Colonic mucosa (tissue), 4 donors: ENCODE measurements at regions not wholly inside any gene's neighbourhood (a gene's known extent, or its start where the extent isn't known, plus 50 kb on each side); places are given as distances from the start of the nearest gene placed in this dataset.

Experiments
- DNase-seq: peaks from one replicate; pipeline ENCODE4 v3.0.0-alpha.2; 2020
- H3K27ac ChIP-seq: fragments of 200-600 bp; one replicate; pipeline ENCODE4 v1.8.0; 2021
- H3K27me3 ChIP-seq: fragments of 200-600 bp; one replicate; pipeline ENCODE4 v1.8.0; 2021
- H3K36me3 ChIP-seq: fragments of 200-600 bp; one replicate; pipeline ENCODE4 v1.8.0; 2021
- H3K4me1 ChIP-seq: fragments of 200-600 bp; one replicate; pipeline ENCODE4 v1.8.0; 2021; ENCODE audit warnings: mild to moderate bottlenecking
- H3K4me3 ChIP-seq: fragments of 200-600 bp; one replicate; pipeline ENCODE4 v1.8.0; 2021
- H3K9ac ChIP-seq, 2 donors: one replicate each; pipeline ENCODE4 v1.7.0; 2013; ENCODE audit warnings: control low read depth in 2 of 2, low read depth in 2 of 2, low read length in 2 of 2
- H3K9me3 ChIP-seq: fragments of 200-600 bp; one replicate; pipeline ENCODE4 v1.8.0; 2021
- intact Hi-C: fragments of 100-400 bp; cut with DNase I; formaldehyde crosslinking; loops from one replicate; pipeline ENCODE4 v1.14.1; 2022
- TF ChIP-seq, protein P1 (sequence below): fragments of 200-600 bp; IDR thresholded peaks from one replicate; pipeline ENCODE4 v1.8.0; 2022; ENCODE audit warnings: antibody characterized with exemption, mild to moderate bottlenecking
- donor health status: healthy.
- donor health status: DM: no; HTN: no; CAD: no.
- donor health status: DM: no; HTN: no; CAD: no.

DNA sequence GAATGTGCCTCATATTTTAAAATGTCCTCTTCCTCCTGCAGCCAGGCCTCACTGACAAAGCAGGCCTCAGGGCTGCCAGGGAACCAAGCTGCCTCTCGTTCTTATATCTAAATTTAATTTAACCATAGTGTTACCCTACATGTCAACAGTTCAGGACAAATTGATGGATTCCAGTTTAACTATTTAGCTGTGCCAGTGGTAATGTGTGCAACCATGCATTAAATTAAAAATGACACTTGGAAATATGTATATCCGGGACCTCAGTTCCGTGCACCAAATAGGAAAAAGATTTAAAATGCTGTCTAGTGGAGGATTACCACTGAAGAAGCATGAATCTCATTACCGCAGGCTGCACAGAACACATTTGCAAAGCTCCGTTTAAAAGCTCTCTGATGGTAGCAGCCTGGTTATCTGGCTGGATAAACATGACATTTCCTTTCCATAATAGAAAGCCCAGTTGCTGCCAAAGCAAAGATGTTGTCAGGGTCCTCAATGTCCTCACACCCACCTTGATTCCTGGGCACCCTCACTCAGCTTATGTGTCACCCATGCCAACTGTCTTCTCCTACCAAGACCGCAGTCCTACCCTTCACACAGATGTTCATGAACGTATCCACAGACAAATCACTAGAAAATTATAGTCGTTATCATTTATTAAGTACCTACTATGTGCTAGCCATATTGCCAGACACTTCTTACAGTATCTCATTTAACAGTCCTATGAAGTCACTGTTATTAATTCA, 73.3 kb upstream of the FRMD4A start:
- H3K27me3 ChIP-seq: no peaks in the 10 kb centered on the region
- H3K9ac ChIP-seq: no peak overlapping the region
- TF ChIP-seq, protein P1, sequence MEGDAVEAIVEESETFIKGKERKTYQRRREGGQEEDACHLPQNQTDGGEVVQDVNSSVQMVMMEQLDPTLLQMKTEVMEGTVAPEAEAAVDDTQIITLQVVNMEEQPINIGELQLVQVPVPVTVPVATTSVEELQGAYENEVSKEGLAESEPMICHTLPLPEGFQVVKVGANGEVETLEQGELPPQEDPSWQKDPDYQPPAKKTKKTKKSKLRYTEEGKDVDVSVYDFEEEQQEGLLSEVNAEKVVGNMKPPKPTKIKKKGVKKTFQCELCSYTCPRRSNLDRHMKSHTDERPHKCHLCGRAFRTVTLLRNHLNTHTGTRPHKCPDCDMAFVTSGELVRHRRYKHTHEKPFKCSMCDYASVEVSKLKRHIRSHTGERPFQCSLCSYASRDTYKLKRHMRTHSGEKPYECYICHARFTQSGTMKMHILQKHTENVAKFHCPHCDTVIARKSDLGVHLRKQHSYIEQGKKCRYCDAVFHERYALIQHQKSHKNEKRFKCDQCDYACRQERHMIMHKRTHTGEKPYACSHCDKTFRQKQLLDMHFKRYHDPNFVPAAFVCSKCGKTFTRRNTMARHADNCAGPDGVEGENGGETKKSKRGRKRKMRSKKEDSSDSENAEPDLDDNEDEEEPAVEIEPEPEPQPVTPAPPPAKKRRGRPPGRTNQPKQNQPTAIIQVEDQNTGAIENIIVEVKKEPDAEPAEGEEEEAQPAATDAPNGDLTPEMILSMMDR: no peak
- DNase-seq: no peak
- intact Hi-C loops: no loop called here
- no peaks in the 10 kb centered on the region for H3K9me3 ChIP-seq
- H3K27ac ChIP-seq: no peak overlapping the region
- H3K4me3 ChIP-seq: no peak overlapping the region
- no peaks in the 10 kb centered on the region for H3K36me3 ChIP-seq
- no peaks in the 10 kb centered on the region for H3K4me1 ChIP-seq

DNA sequence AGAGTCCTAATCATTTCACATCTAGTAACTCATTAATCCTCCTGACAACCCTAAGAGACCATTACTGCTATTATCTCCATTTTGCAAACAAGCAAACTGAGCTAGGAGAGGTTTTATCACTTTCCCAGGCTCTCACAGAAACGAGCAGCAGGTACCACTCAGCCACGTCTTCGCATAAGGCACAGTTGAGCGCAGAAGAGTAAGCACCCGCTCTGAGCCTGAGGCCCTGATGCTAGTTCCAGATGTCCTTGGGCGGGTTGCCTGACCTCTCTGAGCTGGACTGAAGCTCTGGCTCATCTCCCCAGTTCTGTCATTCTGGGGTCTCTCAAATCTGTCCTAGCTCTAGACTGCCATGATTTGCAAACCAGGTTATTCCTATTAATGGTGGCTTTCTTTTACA, 72.6 kb upstream of the FRMD4A start:
- intact Hi-C loops: no loop called here
- no peaks in the 10 kb centered on the region for H3K27me3 ChIP-seq
- no peak for DNase-seq
- no peaks in the 10 kb centered on the region for H3K4me1 ChIP-seq
- TF ChIP-seq, protein P1: no peak
- no peaks in the 10 kb centered on the region for H3K36me3 ChIP-seq
- no peak overlapping the region for H3K9ac ChIP-seq
- H3K4me3 ChIP-seq: no peak overlapping the region
- no peak overlapping the region for H3K27ac ChIP-seq
- no peaks in the 10 kb centered on the region for H3K9me3 ChIP-seq

DNA sequence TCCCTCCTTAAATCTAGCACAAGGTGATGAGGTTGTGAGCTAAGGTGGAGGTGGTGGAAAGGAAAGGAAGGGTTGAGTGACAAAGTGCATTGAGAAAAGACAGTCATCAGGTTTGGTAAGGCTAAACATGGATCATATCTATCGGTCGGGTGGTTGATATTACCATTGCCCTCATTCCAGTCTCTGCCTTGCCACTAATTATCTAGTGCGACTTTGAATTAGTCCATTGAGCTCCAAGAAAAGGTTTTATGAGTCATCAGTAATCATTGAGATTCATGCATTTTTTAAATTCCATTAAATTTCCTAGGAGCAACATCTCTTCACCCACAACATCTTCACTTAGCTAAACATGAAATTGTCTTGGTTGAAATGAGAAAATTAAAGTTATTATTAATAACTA, 68.9 kb upstream of the FRMD4A start:
- DNase-seq: no peak
- TF ChIP-seq, protein P1: no peak
- intact Hi-C loops: no loop called here
- Histone ChIP-seq H3K27ac (no peak overlapping the region), H3K9ac (no peak overlapping the region), H3K9me3 (no peaks in the 10 kb centered on the region), H3K4me3 (no peak overlapping the region), H3K36me3 (no peaks in the 10 kb centered on the region), H3K27me3 (no peaks in the 10 kb centered on the region), H3K4me1 (no peaks in the 10 kb centered on the region)

DNA sequence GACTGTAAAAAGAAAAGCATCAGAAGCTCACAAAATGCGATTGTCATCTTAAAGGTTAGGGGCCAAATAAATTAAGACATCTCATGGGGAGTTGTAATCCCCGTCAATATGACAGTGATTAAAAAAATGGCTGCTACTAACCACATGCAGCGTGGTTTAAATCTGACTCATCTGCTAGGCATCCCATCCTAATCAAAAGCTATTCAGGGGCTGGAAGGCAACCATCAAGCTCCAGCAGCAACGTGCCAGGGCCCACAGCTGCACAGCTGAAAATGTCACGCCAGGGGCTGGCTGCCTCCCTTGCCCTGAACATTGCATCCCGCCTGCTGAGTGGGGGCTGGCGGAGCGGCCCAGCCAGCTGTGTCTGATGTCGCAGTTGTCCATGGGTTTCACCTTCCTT, 66.3 kb upstream of the FRMD4A start:
- Histone ChIP-seq H3K9me3 (no peaks in the 10 kb centered on the region), H3K36me3 (no peaks in the 10 kb centered on the region), H3K9ac (no peak overlapping the region), H3K4me3 (no peak overlapping the region), H3K27me3 (no peaks in the 10 kb centered on the region), H3K4me1 (no peaks in the 10 kb centered on the region), H3K27ac (no peak overlapping the region)
- TF ChIP-seq, protein P1: no peak
- DNase-seq: peak; percentile 22
- intact Hi-C loops: no loop called here

DNA sequence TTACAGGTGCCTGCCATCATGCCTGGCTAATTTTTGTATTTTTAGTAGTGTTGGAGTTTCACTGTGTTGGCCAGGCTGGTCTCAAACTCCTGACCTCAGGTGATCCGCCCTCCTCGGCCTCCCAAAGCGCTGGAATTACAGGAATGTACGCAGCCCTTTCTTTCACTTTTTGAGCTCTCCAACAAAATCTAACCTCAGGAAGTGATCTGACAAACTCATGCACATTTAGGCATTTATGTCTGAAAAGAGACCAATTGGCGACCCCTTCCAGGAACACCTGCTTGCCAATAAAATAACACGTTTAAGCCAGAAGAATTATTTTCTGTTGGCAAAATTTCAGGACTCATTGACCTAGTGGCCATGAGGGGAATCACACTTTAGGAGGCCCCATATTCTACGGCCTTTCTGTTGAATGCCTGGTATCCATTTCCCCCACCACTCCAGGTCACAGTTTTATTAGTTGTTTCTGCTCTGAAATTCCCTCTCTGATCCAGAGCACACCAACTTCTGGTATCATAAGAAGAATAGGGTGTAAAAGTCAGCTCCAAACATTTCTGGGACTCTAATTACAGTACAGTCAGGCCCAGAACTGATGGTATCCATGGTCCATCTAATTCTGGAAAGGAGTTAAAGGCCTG, 65.8 kb upstream of the FRMD4A start:
- no peak for DNase-seq
- Histone ChIP-seq H3K27ac (no peak overlapping the region), H3K27me3 (no peaks in the 10 kb centered on the region), H3K4me3 (no peak overlapping the region), H3K9ac (no peak overlapping the region), H3K36me3 (no peaks in the 10 kb centered on the region), H3K4me1 (no peaks in the 10 kb centered on the region), H3K9me3 (no peaks in the 10 kb centered on the region)
- intact Hi-C loops: no loop called here
- TF ChIP-seq, protein P1: peak; percentile 22
